Heart left ventricle (tissue), 16 donors: ENCODE measurements at regions not wholly inside any gene's neighbourhood (a gene's known extent, or its start where the extent isn't known, plus 50 kb on each side); places are given as distances from the start of the nearest gene placed in this dataset.
"Not testable (repeated sequence)": the region's sequence is repeated elsewhere in the genome, so short reads cannot be mapped to it uniquely, and the experiment has no call there.

ENCODE experiments used
- ATAC-seq, 4 donors: fragments of 200-7000 bp; cut with Tn5 transposase; one replicate each; pipeline ENCODE4 v1.9.1; 2020 to 2022; ENCODE audit warnings: moderate library complexity in 4 of 4, mild to moderate bottlenecking in 3 of 4, moderate number of reproducible peaks in 1 of 4
- DNase-seq, 5 donors: peaks; one replicate each; pipeline ENCODE4 v3.0.0-alpha.2; 2020
- H3K27ac ChIP-seq, 12 donors: fragments of 200-600 bp; sonication (generic) in 4 of 12; one replicate each; pipeline versions ENCODE4 v1.5.0 to v1.8.0; 2016 to 2022; ENCODE audit warnings: mild to moderate bottlenecking in 2 of 12
- H3K27me3 ChIP-seq, 9 donors: fragments of 200-600 bp; sonication (generic) in 2 of 9; one replicate each; pipeline versions ENCODE4 v1.5.1 to v1.8.0; 2016 to 2022; ENCODE audit warnings: mild to moderate bottlenecking in 3 of 9
- H3K36me3 ChIP-seq, 9 donors: fragments of 200-600 bp; sonication (generic) in 2 of 9; one replicate each; pipeline versions ENCODE4 v1.5.0 to v1.8.0; 2018 to 2022; ENCODE audit warnings: mild to moderate bottlenecking in 2 of 9
- H3K4me1 ChIP-seq, 12 donors: fragments of 200-600 bp; sonication (generic) in 4 of 12; one replicate each; pipeline versions ENCODE4 v1.5.0 to v1.8.0; 2016 to 2022; ENCODE audit warnings: mild to moderate bottlenecking in 3 of 12
- H3K4me3 ChIP-seq, 12 donors: fragments of 200-600 bp; sonication (generic) in 4 of 12; one replicate each; pipeline versions ENCODE4 v1.5.0 to v1.8.0; 2017 to 2022; ENCODE audit warnings: mild to moderate bottlenecking in 9 of 12, moderate library complexity in 4 of 12
- H3K9me3 ChIP-seq, 12 donors: fragments of 200-600 bp; sonication (generic) in 4 of 12; one replicate each; pipeline versions ENCODE4 v1.5.0 to v1.8.0; 2016 to 2022; ENCODE audit warnings: mild to moderate bottlenecking in 1 of 12
- CTCF ChIP-seq, 12 donors: fragments of 200-600 bp; sonication (generic) in 4 of 12; IDR thresholded peaks; one replicate each; pipeline versions ENCODE4 v1.5.0 to v1.8.0; 2018 to 2022; ENCODE audit warnings: antibody characterized with exemption in 12 of 12, mild to moderate bottlenecking in 5 of 12
- POLR2A ChIP-seq, 2 donors: fragments of 450-650 bp; IDR thresholded peaks; one replicate each; pipeline ENCODE4 v1.6.1; 2017; ENCODE audit warnings: antibody characterized with exemption in 2 of 2, mild to moderate bottlenecking in 2 of 2, moderate library complexity in 2 of 2
- WGBS, 4 donors: extraction: QIAGEN DNeasy Blood & Tissue Kit in 2 of 4; methylation state at CpG; one replicate each; pipeline versions ENCODE4 v1.1.5 to v1.1.7; 2013 to 2018; 5-methylcytosine and 5-hydroxymethylcytosine counted together
- intact Hi-C, 10 donors: fragments of 100-400 bp; cut with DNase I; formaldehyde crosslinking; loops; one replicate each; pipeline versions ENCODE4 v1.11.1 to v1.14.2; 2022
- donor health status: ischemic (EF 13 %, LVEDD 7.1; RV severe dilation, severe dysfunction).
- donor health status: healthy with polysubstance abuse.
- donor health status: DM: no; HTN: yes; CAD: no.
- donor health status: DM: no; HTN: no; CAD: no.
- donor health status: ischemic (EF 25% LVEDD 6.9; RV normal size, moderate dysfunction).
- donor health status: ischemic (EF 25% LVEDD 5.7; RV mildly dilated, moderate dysfunction).
- donor health status: healthy.
- donor health status: DM: yes; HTN: yes; CAD: no.
- donor health status: ischemic (EF 35%, LVEDD 5.7; RV mildly dilated, moderate dysfunction).
- donor health status: nonischemic (EF 11% LVEDD 7.7; RV severe dilation, severe dysfunction).
- donor health status: DM: yes; HTN: yes; CAD: no.
- donor health status: PGD.
- donor health status: ischemic (EF 29% LVEDD 5.4; RV normal size, mild dysfunction).
- donor health status: nonischemic (EF 23%, LVEDD 6.1; RV moderate dilation, normal function).

- ATAC-seq (no peak), DNase-seq (no peak)
- no peak for TF ChIP-seq CTCF (IDR thresholded peaks at IDR 0.05)
- TF ChIP-seq POLR2A (IDR thresholded peaks at IDR 0.05), result no peak
- intact Hi-C loops, result no loop called here
- Histone ChIP-seq H3K27ac (no peak overlapping the region), H3K9me3 (no peaks in the 10 kb centered on the region), H3K27me3 (no peaks in the 10 kb centered on the region), H3K4me1 (peaks cover 0 to 7% (median 0%) of the 10 kb centered on the region in 12 donors), H3K36me3 (no peaks in the 10 kb centered on the region), H3K4me3 (no peak overlapping the region)
- WGBS, 4 donors, result 64 to 75% (median 70%) methylated on average over 2 of the region's 2 CpGs
Observed at GRCh38 chr6:150514806-150515380, 84.8 kb upstream of the PLEKHG1 start.

- no peaks in the 10 kb centered on the region for H3K36me3 ChIP-seq
- no peak for DNase-seq
- H3K4me1 ChIP-seq, result peaks cover 0 to 7% (median 0%) of the 10 kb centered on the region in 12 donors
- H3K4me3 ChIP-seq, result no peak overlapping the region
- 74 to 84% (median 80%) methylated on average over 3 of the region's 3 CpGs for WGBS, 4 donors
- H3K9me3 ChIP-seq, result no peaks in the 10 kb centered on the region
- H3K27ac ChIP-seq, result no peak overlapping the region
- no peaks in the 10 kb centered on the region for H3K27me3 ChIP-seq
- no peak for TF ChIP-seq POLR2A (IDR thresholded peaks at IDR 0.05)
- TF ChIP-seq CTCF (IDR thresholded peaks at IDR 0.05), result no peak
- ATAC-seq, result peak in 1 of 4 donors; percentile 13
- intact Hi-C loops, result no loop called here
Observed at GRCh38 chr6:150516199-150516598, 83.5 kb upstream of the PLEKHG1 start.

DNA sequence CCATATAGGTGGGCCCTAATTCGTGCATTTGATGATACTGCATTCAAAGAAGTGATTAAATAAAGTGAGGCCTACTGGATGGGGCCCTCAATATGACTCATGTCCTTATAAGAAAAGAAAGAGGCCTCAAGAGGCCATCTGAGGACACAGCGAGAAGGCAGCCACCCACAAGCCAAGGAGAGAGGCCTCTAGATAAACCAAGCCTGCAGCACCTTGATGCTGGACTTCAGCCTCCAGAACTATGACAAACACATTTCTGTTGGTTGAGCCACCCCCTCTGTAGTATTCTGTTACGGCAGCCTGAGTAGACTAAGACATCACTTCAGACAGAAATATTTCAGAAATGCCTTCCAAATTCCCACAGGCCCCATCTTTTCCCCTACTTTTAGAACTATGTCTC lies 82.5 kb upstream of the PLEKHG1 start:
- H3K4me1 ChIP-seq, result peaks cover 0 to 7% (median 0%) of the 10 kb centered on the region in 12 donors
- H3K36me3 ChIP-seq, result no peaks in the 10 kb centered on the region
- no peaks in the 10 kb centered on the region for H3K27me3 ChIP-seq
- WGBS, 4 donors, result 66 to 94% (median 90%) methylated on average over 3 of the region's 3 CpGs
- no peaks in the 10 kb centered on the region for H3K9me3 ChIP-seq
- H3K27ac ChIP-seq, result no peak overlapping the region
- TF ChIP-seq CTCF (IDR thresholded peaks at IDR 0.05), result no peak
- TF ChIP-seq POLR2A (IDR thresholded peaks at IDR 0.05), result no peak
- H3K4me3 ChIP-seq, result no peak overlapping the region
- no peak for ATAC-seq
- intact Hi-C loops, result no loop called here
- no peak for DNase-seq

- TF ChIP-seq CTCF (IDR thresholded peaks at IDR 0.05) (no peak), POLR2A (IDR thresholded peaks at IDR 0.05) (no peak)
- ATAC-seq (no peak), DNase-seq (no peak)
- intact Hi-C loops, result no loop called here
- Histone ChIP-seq H3K36me3 (no peaks in the 10 kb centered on the region), H3K27me3 (no peaks in the 10 kb centered on the region), H3K4me3 (no peak overlapping the region), H3K9me3 (no peaks in the 10 kb centered on the region), H3K4me1 (peaks cover 0 to under 1% (median 0%) of the 10 kb centered on the region in 12 donors), H3K27ac (no peak overlapping the region)
- 83 to 92% (median 89%) methylated on average over 1 of the region's 1 CpG for WGBS, 4 donors
Observed at GRCh38 chr6:150521482-150521881, 78.2 kb upstream of the PLEKHG1 start.

DNA sequence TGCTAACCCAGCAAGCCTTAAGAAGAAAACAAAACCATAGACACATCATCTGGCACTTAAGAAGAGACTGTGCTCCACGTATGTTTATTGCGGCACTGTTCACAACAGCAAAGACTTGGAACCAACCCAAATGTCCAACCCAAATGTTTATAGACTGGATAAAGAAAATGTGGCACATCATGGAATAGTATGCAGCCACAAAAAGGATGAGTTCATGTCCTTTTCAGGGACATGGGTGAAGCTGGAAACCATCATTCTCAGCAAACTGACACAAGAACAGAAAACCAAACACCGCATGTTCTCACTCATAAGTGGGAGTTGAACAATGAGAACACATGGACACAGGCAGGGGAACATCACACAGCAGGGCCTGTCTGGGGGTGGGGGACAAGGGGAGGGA lies 76.5 kb upstream of the PLEKHG1 start:
- H3K4me3 ChIP-seq, H3K9me3 ChIP-seq, H3K27me3 ChIP-seq, ATAC-seq, H3K27ac ChIP-seq, H3K36me3 ChIP-seq, H3K4me1 ChIP-seq, DNase-seq, intact Hi-C loops: not testable (repeated sequence)
- WGBS, 4 donors, result 94 to 97% (median 95%) methylated on average over 3 of the region's 3 CpGs
